ENCODE measurements at regions not wholly inside any gene's neighbourhood (a gene's known extent, or its start where the extent isn't known, plus 50 kb on each side); places are given as distances from the start of the nearest gene placed in this dataset.

- Histone ChIP-seq H3K27me3 (ENCODE audit: control insufficient read depth, low read length) (no peaks in the 10 kb centered on the region), H3K36me3 (ENCODE audit: control insufficient read depth, low read length) (no peaks in the 10 kb centered on the region), H4K20me1 (ENCODE audit: control insufficient read depth, insufficient read depth, low read depth, low read length) (no peaks in the 10 kb centered on the region), H3K4me1 (ENCODE audit: control insufficient read depth, low read length) (no peaks in the 10 kb centered on the region), H3K9me2 (replicated peaks; ENCODE audit: control insufficient read depth, low read length) (no peaks in the 10 kb centered on the region), H3K4me2 (ENCODE audit: low read length) (no peak overlapping the region), H3K4me3 (ENCODE audit: low read length) (no peak overlapping the region), H3F3A (ENCODE audit: control insufficient read depth, insufficient read depth) (no peaks in the 10 kb centered on the region), H3K79me2 (ENCODE audit: control insufficient read depth, low read length) (no peaks in the 10 kb centered on the region), H3K9me3 (ENCODE audit: control insufficient read depth, insufficient read depth, low read length) (no peaks in the 10 kb centered on the region), H3K27ac (ENCODE audit: low read depth, low read length) (no peak overlapping the region)
- TF ChIP-seq EZH2phosphoT487 (IDR thresholded peaks at IDR 0.05; ENCODE audit: borderline replicate concordance, low read length) (no peak), CTCF (IDR thresholded peaks at IDR 0.05; ENCODE audit: low read depth, low read length, poor library complexity, severe bottlenecking) (no peak)
Measured at GRCh38 chr5:117943541-117943940, 1044.8 kb downstream of the DTWD2 start.

- H4K20me1 ChIP-seq (ENCODE audit: control insufficient read depth, insufficient read depth, low read depth, low read length), result no peaks in the 10 kb centered on the region
- H3K4me2 ChIP-seq (ENCODE audit: low read length), result no peak overlapping the region
- no peaks in the 10 kb centered on the region for H3K27me3 ChIP-seq (ENCODE audit: control insufficient read depth, low read length)
- no peak overlapping the region for H3K4me3 ChIP-seq (ENCODE audit: low read length)
- no peaks in the 10 kb centered on the region for H3K9me2 ChIP-seq (replicated peaks; ENCODE audit: control insufficient read depth, low read length)
- no peaks in the 10 kb centered on the region for H3K9me3 ChIP-seq (ENCODE audit: control insufficient read depth, insufficient read depth, low read length)
- H3F3A ChIP-seq (ENCODE audit: control insufficient read depth, insufficient read depth), result no peaks in the 10 kb centered on the region
- H3K36me3 ChIP-seq (ENCODE audit: control insufficient read depth, low read length), result no peaks in the 10 kb centered on the region
- no peak overlapping the region for H3K27ac ChIP-seq (ENCODE audit: low read depth, low read length)
- H3K4me1 ChIP-seq (ENCODE audit: control insufficient read depth, low read length), result no peaks in the 10 kb centered on the region
- TF ChIP-seq CTCF (IDR thresholded peaks at IDR 0.05; ENCODE audit: low read depth, low read length, poor library complexity, severe bottlenecking) (no peak), EZH2phosphoT487 (IDR thresholded peaks at IDR 0.05; ENCODE audit: borderline replicate concordance, low read length) (no peak)
- H3K79me2 ChIP-seq (ENCODE audit: control insufficient read depth, low read length), result no peaks in the 10 kb centered on the region
Measured at GRCh38 chr5:117942861-117943519, 1045.4 kb downstream of the DTWD2 start.

GRCh38 chr5:117893211-117893610 is 1095.1 kb downstream of the DTWD2 start:
- Histone ChIP-seq H3K79me2 (ENCODE audit: control insufficient read depth, low read length) (no peaks in the 10 kb centered on the region), H3K9me3 (ENCODE audit: control insufficient read depth, insufficient read depth, low read length) (no peaks in the 10 kb centered on the region), H3K36me3 (ENCODE audit: control insufficient read depth, low read length) (no peaks in the 10 kb centered on the region), H3K9me2 (replicated peaks; ENCODE audit: control insufficient read depth, low read length) (no peaks in the 10 kb centered on the region), H3F3A (ENCODE audit: control insufficient read depth, insufficient read depth) (no peaks in the 10 kb centered on the region), H4K20me1 (ENCODE audit: control insufficient read depth, insufficient read depth, low read depth, low read length) (no peaks in the 10 kb centered on the region), H3K4me2 (ENCODE audit: low read length) (no peak overlapping the region), H3K4me3 (ENCODE audit: low read length) (no peak overlapping the region), H3K4me1 (ENCODE audit: control insufficient read depth, low read length) (no peaks in the 10 kb centered on the region), H3K27me3 (ENCODE audit: control insufficient read depth, low read length) (no peaks in the 10 kb centered on the region), H3K27ac (ENCODE audit: low read depth, low read length) (no peak overlapping the region)
- no peak for TF ChIP-seq CTCF (IDR thresholded peaks at IDR 0.05; ENCODE audit: low read depth, low read length, poor library complexity, severe bottlenecking)
- TF ChIP-seq EZH2phosphoT487 (IDR thresholded peaks at IDR 0.05; ENCODE audit: borderline replicate concordance, low read length), result no peak
